H9 (cell line): ENCODE measurements at regions not wholly inside any gene's neighbourhood (a gene's known extent, or its start where the extent isn't known, plus 50 kb on each side); places are given as distances from the start of the nearest gene placed in this dataset.

ENCODE experiments used
- DNase-seq: peaks from one replicate; pipeline ENCODE4 v3.0.0-alpha.2; 2017
- H2AFZ ChIP-seq: one replicate; pipeline ENCODE4 v1.6.1; 2013; ENCODE audit warnings: mild to moderate bottlenecking, low read length, control low read depth, moderate library complexity
- H2AK5ac ChIP-seq: 2 replicates; pipeline ENCODE4 v1.6.1; 2013; ENCODE audit warnings: low read length, control low read depth, mixed read lengths; ENCODE audit not compliant: insufficient read length
- H2BK120ac ChIP-seq: one replicate; pipeline ENCODE4 v1.6.1; 2013; ENCODE audit warnings: low read depth, mild to moderate bottlenecking, low read length, control low read depth, inconsistent platforms; ENCODE audit not compliant: poor library complexity, severe bottlenecking
- H2BK12ac ChIP-seq: 2 replicates; pipeline ENCODE4 v1.6.1; 2013; ENCODE audit warnings: low read length, control low read depth, mixed read lengths, low read depth; ENCODE audit not compliant: insufficient read length
- H2BK15ac ChIP-seq: 2 replicates; pipeline ENCODE4 v1.6.1; 2013; ENCODE audit warnings: low read depth, low read length, control low read depth
- H2BK20ac ChIP-seq: one replicate; pipeline ENCODE4 v1.6.1; 2013; ENCODE audit warnings: low read depth, mild to moderate bottlenecking, low read length, control low read depth, inconsistent platforms; ENCODE audit not compliant: poor library complexity, severe bottlenecking
- H2BK5ac ChIP-seq: 2 replicates; pipeline ENCODE4 v1.6.1; 2013; ENCODE audit warnings: low read length, control low read depth, mixed read lengths; ENCODE audit not compliant: insufficient read length
- H3K14ac ChIP-seq: 2 replicates; pipeline ENCODE4 v1.6.1; 2013; ENCODE audit warnings: low read length, control low read depth; ENCODE audit not compliant: insufficient read depth
- H3K18ac ChIP-seq: 2 replicates; pipeline ENCODE4 v1.6.1; 2013; ENCODE audit warnings: low read depth, mild to moderate bottlenecking, mixed read lengths, low read length, control low read depth; ENCODE audit not compliant: insufficient read length
- H3K23ac ChIP-seq: 2 replicates; pipeline ENCODE4 v1.6.1; 2013; ENCODE audit warnings: low read length, control low read depth, mixed read lengths, low read depth; ENCODE audit not compliant: insufficient read length
- H3K23me2 ChIP-seq: 2 replicates; pipeline ENCODE4 v1.6.1; 2013; ENCODE audit warnings: low read depth, mild to moderate bottlenecking, mixed read lengths, low read length, control low read depth; ENCODE audit not compliant: insufficient read length, poor library complexity, severe bottlenecking
- H3K27ac ChIP-seq: 2 replicates; pipeline ENCODE4 v1.5.1; 2013; ENCODE audit warnings: low read length, control low read depth, mixed read lengths, low read depth; ENCODE audit not compliant: insufficient read length
- H3K27me3 ChIP-seq: 2 replicates; pipeline ENCODE4 v1.6.1; 2013; ENCODE audit warnings: low read length, control low read depth, inconsistent platforms; ENCODE audit not compliant: insufficient read depth
- H3K4ac ChIP-seq: 2 replicates; pipeline ENCODE4 v1.6.1; 2013; ENCODE audit warnings: low read depth, mild to moderate bottlenecking, control low read depth, inconsistent platforms, low read length, moderate library complexity
- H3K4me1 ChIP-seq: 2 replicates; pipeline ENCODE4 v1.6.1; 2013; ENCODE audit warnings: low read length, control low read depth, inconsistent platforms; ENCODE audit not compliant: insufficient read depth
- H3K4me2 ChIP-seq: 2 replicates; pipeline ENCODE4 v1.6.1; 2013; ENCODE audit warnings: low read length, control low read depth, mixed read lengths; ENCODE audit not compliant: insufficient read length, insufficient read depth
- H3K56ac ChIP-seq: 2 replicates; pipeline ENCODE4 v1.6.1; 2013; ENCODE audit warnings: low read depth, mild to moderate bottlenecking, mixed read lengths, low read length, control low read depth; ENCODE audit not compliant: insufficient read length
- H3K79me1 ChIP-seq: 2 replicates; pipeline ENCODE4 v1.6.1; 2013; ENCODE audit warnings: low read depth, mild to moderate bottlenecking, moderate library complexity, low read length, control low read depth, inconsistent platforms; ENCODE audit not compliant: insufficient read depth, poor library complexity, severe bottlenecking
- H3K79me2 ChIP-seq: 2 replicates; pipeline ENCODE4 v1.6.1; 2013; ENCODE audit warnings: low read length, control low read depth, inconsistent platforms; ENCODE audit not compliant: insufficient read depth
- H3K9ac ChIP-seq: 2 replicates; pipeline ENCODE4 v1.6.1; 2013; ENCODE audit warnings: low read length, control low read depth, mixed read lengths; ENCODE audit not compliant: insufficient read length; ENCODE audit errors: extremely low read depth
- H3K9me3 ChIP-seq: one replicate; pipeline ENCODE4 v1.6.1; 2013; ENCODE audit warnings: low read depth, low read length, inconsistent platforms; ENCODE audit not compliant: control insufficient read depth
- H3T11ph ChIP-seq: one replicate; pipeline ENCODE4 v1.6.1; 2013; ENCODE audit warnings: mild to moderate bottlenecking, low read length, control low read depth, inconsistent platforms
- H4K20me1 ChIP-seq: one replicate; pipeline ENCODE4 v1.6.1; 2013; ENCODE audit not compliant: control insufficient read depth, insufficient read length, insufficient read depth
- H4K5ac ChIP-seq: 2 replicates; pipeline ENCODE4 v1.6.1; 2013; ENCODE audit warnings: low read depth, mild to moderate bottlenecking, mixed read lengths, low read length, control low read depth; ENCODE audit not compliant: insufficient read length
- H4K8ac ChIP-seq: replicated peaks from 2 replicates; pipeline ENCODE4 v1.6.1; 2013; ENCODE audit warnings: low read length, control low read depth, mixed read lengths, low read depth; ENCODE audit not compliant: insufficient read length
- H4K91ac ChIP-seq: 2 replicates; pipeline ENCODE4 v1.6.1; 2013; ENCODE audit warnings: low read depth, mild to moderate bottlenecking, moderate library complexity, mixed read lengths, low read length, control low read depth; ENCODE audit not compliant: insufficient read length
- H3K27ac Mint-ChIP-seq, 3 experiments: 2 replicates in 2 of 3; 3 replicates in 1 of 3; pipeline ENCODE4 v1.8.0; 2020 to 2021; ENCODE audit warnings: mixed read lengths in 3 of 3, mild to moderate bottlenecking in 1 of 3, moderate library complexity in 1 of 3
- H3K27me3 Mint-ChIP-seq: 2 replicates; pipeline ENCODE4 v1.8.0; 2021; ENCODE audit warnings: low read depth, mild to moderate bottlenecking, moderate library complexity, mixed read lengths
- H3K36me3 Mint-ChIP-seq, 3 experiments: 2 replicates in 2 of 3; 3 replicates in 1 of 3; pipeline ENCODE4 v1.8.0; 2020 to 2021; ENCODE audit warnings: low read depth in 3 of 3, mixed read lengths in 3 of 3; ENCODE audit not compliant: insufficient read depth in 1 of 3
- H3K4me1 Mint-ChIP-seq, 2 experiments: 2 replicates each; pipeline ENCODE4 v1.8.0; 2020; ENCODE audit warnings: mixed read lengths in 2 of 2
- H3K4me3 Mint-ChIP-seq, 2 experiments: 2 replicates in 1 of 2; 3 replicates in 1 of 2; pipeline ENCODE4 v1.8.0; 2020 to 2021; ENCODE audit warnings: mild to moderate bottlenecking in 2 of 2, mixed read lengths in 2 of 2, moderate library complexity in 1 of 2
- H3K9me3 Mint-ChIP-seq, 2 experiments: 2 replicates in 1 of 2; 3 replicates in 1 of 2; pipeline ENCODE4 v1.8.0; 2020; ENCODE audit warnings: mild to moderate bottlenecking in 2 of 2, mixed read lengths in 2 of 2, moderate library complexity in 1 of 2
- TF ChIP-seq, protein P1 (sequence below): fragments of 200-600 bp; sonication (generic); conservative IDR thresholded peaks from 3 replicates; pipeline ENCODE4 v1.8.0; 2021; ENCODE audit warnings: antibody characterized with exemption, mild to moderate bottlenecking

DNA sequence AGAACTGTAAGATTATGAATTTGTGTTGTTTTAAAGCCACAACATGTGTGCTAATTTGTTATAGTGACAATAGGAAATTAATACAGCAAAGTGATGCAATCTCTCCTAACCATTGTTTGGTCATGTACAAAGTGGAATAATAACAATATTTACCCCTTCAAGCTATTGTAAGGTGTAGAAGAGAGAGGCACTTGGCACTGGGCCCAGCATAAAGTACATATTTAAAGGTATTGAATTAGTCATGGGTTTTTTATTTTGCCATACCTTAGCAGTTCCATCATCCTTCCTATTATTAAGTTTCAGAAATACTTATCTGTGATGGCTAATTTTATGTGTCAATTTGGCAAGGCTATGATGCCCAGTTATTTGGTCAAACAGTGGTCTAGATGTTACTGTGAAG is 322.4 kb upstream of the TSHZ2 start:
- H2BK20ac ChIP-seq, result no peak overlapping the region
- no peaks in the 10 kb centered on the region for H3K23me2 ChIP-seq
- no peaks in the 10 kb centered on the region for H3K9me3 ChIP-seq
- Mint-ChIP-seq H3K36me3 (no peaks in the 10 kb centered on the region), H3K4me3 (no peak overlapping the region), H3K9me3 (no peaks in the 10 kb centered on the region), H3K27ac (no peak overlapping the region), H3K27me3 (peaks cover 1% of the 10 kb centered on the region), H3K4me1 (no peaks in the 10 kb centered on the region)
- no peak overlapping the region for H4K8ac ChIP-seq
- no peak overlapping the region for H3K9ac ChIP-seq
- H2BK5ac ChIP-seq, result no peak overlapping the region
- H3K4me1 ChIP-seq, result no peaks in the 10 kb centered on the region
- no peaks in the 10 kb centered on the region for H3K79me1 ChIP-seq
- H3K27ac ChIP-seq, result no peak overlapping the region
- no peak overlapping the region for H2BK12ac ChIP-seq
- no peak for DNase-seq
- no peak overlapping the region for H3T11ph ChIP-seq
- no peak overlapping the region for H2AFZ ChIP-seq
- no peak overlapping the region for H3K4ac ChIP-seq
- H3K23ac ChIP-seq, result no peak overlapping the region
- TF ChIP-seq, protein P1, sequence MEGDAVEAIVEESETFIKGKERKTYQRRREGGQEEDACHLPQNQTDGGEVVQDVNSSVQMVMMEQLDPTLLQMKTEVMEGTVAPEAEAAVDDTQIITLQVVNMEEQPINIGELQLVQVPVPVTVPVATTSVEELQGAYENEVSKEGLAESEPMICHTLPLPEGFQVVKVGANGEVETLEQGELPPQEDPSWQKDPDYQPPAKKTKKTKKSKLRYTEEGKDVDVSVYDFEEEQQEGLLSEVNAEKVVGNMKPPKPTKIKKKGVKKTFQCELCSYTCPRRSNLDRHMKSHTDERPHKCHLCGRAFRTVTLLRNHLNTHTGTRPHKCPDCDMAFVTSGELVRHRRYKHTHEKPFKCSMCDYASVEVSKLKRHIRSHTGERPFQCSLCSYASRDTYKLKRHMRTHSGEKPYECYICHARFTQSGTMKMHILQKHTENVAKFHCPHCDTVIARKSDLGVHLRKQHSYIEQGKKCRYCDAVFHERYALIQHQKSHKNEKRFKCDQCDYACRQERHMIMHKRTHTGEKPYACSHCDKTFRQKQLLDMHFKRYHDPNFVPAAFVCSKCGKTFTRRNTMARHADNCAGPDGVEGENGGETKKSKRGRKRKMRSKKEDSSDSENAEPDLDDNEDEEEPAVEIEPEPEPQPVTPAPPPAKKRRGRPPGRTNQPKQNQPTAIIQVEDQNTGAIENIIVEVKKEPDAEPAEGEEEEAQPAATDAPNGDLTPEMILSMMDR, result no peak
- H2AK5ac ChIP-seq, result no peak overlapping the region
- H3K4me2 ChIP-seq, result no peak overlapping the region
- H3K14ac ChIP-seq, result no peak overlapping the region
- H3K18ac ChIP-seq, result no peak overlapping the region
- H4K5ac ChIP-seq, result no peak overlapping the region
- no peaks in the 10 kb centered on the region for H3K27me3 ChIP-seq
- no peak overlapping the region for H4K91ac ChIP-seq
- no peak overlapping the region for H2BK120ac ChIP-seq
- no peaks in the 10 kb centered on the region for H3K79me2 ChIP-seq
- H3K56ac ChIP-seq, result no peak overlapping the region
- no peak overlapping the region for H2BK15ac ChIP-seq
- H4K20me1 ChIP-seq, result no peaks in the 10 kb centered on the region
